ES-I3 (cell line): ENCODE measurements at regions not wholly inside any gene's neighbourhood (a gene's known extent, or its start where the extent isn't known, plus 50 kb on each side); places are given as distances from the start of the nearest gene placed in this dataset.

ENCODE experiments used
- H3K36me3 ChIP-seq: 2 replicates; pipeline ENCODE4 v1.6.1; 2013; ENCODE audit warnings: mild to moderate bottlenecking, low read length, control low read depth, moderate library complexity; ENCODE audit not compliant: insufficient read depth
- H3K4me1 ChIP-seq: 2 replicates; pipeline ENCODE4 v1.6.1; 2013; ENCODE audit warnings: mild to moderate bottlenecking, control low read depth, low read length; ENCODE audit not compliant: insufficient read depth
- H3K9ac ChIP-seq: 2 replicates; pipeline ENCODE4 v1.6.1; 2013; ENCODE audit warnings: low read depth, mild to moderate bottlenecking, low read length, moderate library complexity
- H3K9me3 ChIP-seq: 2 replicates; pipeline ENCODE4 v1.6.1; 2013; ENCODE audit warnings: mild to moderate bottlenecking, low read length, moderate library complexity; ENCODE audit not compliant: control insufficient read depth, insufficient read depth

DNA sequence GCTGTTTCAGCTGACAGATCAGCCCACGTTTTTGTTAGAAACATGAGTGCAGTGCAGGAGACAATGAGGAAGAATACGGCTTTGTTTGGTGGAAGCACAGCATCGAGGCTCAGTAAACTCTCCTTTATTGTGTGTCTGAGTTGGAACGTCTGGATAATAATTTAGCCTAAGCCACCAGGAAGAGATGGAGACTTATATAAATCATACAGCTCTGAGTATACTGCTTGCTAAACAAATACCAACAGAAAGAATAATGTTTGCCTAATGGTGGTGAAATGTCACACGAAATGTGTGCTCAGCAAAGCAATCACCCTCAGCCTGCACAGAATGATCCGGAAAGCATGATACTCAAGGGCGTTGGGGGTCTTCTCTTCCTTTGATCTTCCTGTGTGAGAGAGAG, 664.1 kb upstream of the ADARB2 start:
- H3K36me3 ChIP-seq, result no peaks in the 10 kb centered on the region
- H3K9me3 ChIP-seq, result no peaks in the 10 kb centered on the region
- H3K9ac ChIP-seq, result no peak overlapping the region
- H3K4me1 ChIP-seq, result no peaks in the 10 kb centered on the region

DNA sequence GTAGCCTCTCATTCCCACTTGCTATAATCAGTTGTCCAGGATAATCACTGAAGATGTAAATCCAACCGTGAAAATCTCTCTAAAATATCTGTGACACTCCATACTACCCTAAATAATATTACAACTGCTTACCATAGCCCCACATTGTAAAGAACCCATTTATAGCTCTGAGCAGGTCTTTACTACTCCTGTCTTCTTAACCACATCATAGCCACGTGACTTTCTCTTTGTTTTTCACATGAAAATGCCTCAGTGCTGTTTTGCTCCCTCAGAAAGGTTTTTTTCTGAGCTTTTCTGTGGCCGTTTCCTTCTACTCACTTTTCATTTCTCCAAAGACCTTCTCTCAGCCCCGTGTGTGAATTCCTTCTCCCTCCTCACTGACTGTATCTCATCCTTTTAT, 662.2 kb upstream of the ADARB2 start:
- no peak overlapping the region for H3K9ac ChIP-seq
- H3K36me3 ChIP-seq, result no peaks in the 10 kb centered on the region
- no peaks in the 10 kb centered on the region for H3K4me1 ChIP-seq
- no peaks in the 10 kb centered on the region for H3K9me3 ChIP-seq

DNA sequence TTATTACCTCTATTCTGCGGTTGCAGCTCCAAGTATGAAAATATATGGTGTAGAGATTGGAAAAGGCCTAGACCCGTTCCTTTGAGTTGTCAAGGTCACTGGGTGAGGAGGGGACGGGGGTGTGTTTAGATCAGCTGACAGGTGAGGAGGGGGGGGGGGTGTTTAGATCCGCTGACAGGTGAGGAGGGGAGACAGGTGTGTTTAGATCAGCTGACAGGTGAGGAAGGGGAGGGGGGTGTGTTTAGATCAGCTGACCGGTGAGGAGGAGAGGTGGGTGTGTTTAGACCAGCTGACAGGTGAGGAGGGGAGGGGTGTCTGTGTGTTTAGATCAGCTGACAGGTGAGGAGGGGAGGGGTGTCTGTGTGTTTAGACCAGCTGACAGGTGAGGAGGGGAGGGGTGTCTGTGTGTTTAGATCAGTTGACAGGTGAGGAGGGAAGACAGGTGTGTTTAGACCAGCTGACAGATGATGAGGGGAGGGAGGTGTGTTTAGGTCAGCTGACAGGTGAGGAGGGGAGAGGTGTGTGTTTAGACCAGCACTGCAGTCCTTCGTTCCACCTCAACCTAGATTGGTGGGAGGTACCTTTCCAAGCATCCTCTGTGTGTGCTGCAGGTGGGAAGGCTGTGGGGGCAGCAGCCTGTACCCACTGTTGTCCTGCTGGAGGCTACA, 655.0 kb upstream of the ADARB2 start:
- H3K9me3 ChIP-seq, result no peaks in the 10 kb centered on the region
- H3K36me3 ChIP-seq, result no peaks in the 10 kb centered on the region
- H3K9ac ChIP-seq, result no peak overlapping the region
- no peaks in the 10 kb centered on the region for H3K4me1 ChIP-seq

GRCh38 chr10:2387672-2388071, 650.3 kb upstream of the ADARB2 start:
- no peak overlapping the region for H3K9ac ChIP-seq
- no peaks in the 10 kb centered on the region for H3K36me3 ChIP-seq
- no peaks in the 10 kb centered on the region for H3K4me1 ChIP-seq
- H3K9me3 ChIP-seq, result no peaks in the 10 kb centered on the region; the same call in 1 of the 2 replicates

DNA sequence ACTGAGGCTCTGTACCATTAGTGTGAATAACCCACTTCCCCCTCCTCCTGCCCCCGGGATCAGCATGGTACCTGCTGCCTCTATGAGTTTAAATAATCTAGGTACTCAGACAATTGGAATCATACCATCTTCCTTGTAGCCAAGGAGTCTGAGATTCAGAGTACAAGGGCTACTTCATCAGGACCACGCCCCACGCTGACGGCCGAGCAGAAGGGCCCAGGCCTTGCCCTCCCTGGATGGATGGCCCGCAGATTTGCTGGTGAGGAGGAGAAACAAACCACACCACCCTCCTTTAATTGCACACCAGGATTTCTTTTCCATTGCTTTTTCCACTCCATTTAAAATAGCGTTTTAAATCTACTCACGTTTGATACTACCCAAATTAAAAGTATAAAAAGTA, 649.9 kb upstream of the ADARB2 start:
- no peak overlapping the region for H3K9ac ChIP-seq
- H3K4me1 ChIP-seq, result no peaks in the 10 kb centered on the region
- no peaks in the 10 kb centered on the region for H3K36me3 ChIP-seq
- no peaks in the 10 kb centered on the region; the same call in 1 of the 2 replicates for H3K9me3 ChIP-seq

GRCh38 chr10:2380218-2380617, 642.9 kb upstream of the ADARB2 start:
- no peaks in the 10 kb centered on the region for H3K4me1 ChIP-seq
- H3K9ac ChIP-seq, result no peak overlapping the region
- no peaks in the 10 kb centered on the region for H3K36me3 ChIP-seq
- no peaks in the 10 kb centered on the region; the same call in 1 of the 2 replicates for H3K9me3 ChIP-seq

DNA sequence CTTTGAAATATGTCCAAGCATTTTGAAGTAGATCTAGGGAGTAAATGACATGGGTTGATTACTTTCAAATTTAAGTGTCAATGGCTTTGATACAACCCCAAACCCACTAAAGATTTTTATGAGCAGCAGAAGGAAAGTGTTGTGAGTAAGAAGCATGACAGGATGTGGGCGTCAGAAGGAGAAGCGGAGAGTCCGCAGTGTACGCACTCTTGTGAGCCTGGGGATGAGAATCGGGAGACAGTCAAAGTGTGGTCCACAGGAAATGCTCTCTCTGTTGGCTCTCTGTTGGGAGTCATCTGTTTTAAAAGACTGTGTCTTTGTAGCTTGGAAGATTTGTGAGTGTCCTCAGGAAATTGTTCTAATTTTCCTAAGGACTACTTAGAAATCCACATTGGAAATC, 629.8 kb upstream of the ADARB2 start:
- no peak overlapping the region for H3K9ac ChIP-seq
- H3K4me1 ChIP-seq, result no peaks in the 10 kb centered on the region
- no peaks in the 10 kb centered on the region for H3K36me3 ChIP-seq
- H3K9me3 ChIP-seq, result no peaks in the 10 kb centered on the region

GRCh38 chr10:2366264-2366931, 629.1 kb upstream of the ADARB2 start:
- no peaks in the 10 kb centered on the region for H3K36me3 ChIP-seq
- no peak overlapping the region for H3K9ac ChIP-seq
- H3K9me3 ChIP-seq, result no peaks in the 10 kb centered on the region
- H3K4me1 ChIP-seq, result no peaks in the 10 kb centered on the region

DNA sequence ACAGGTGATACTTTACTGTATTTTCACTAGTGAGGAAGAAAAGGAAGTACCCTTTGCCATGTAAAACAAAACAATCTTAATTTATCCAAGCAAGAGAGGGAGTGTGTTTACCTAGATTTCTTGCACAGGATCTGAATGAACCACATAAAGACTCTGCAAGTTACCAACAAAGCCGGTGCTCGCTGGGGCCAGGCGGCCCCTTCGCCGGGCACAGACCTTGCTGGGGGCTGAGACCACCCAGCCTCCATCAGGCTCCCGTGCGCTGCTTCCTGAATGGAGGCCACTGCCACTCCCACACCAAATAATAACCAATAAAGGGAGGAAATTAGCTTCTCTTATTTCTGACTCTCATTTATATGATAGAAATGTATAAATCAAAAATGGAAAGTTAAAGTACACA, 625.0 kb upstream of the ADARB2 start:
- no peak overlapping the region for H3K9ac ChIP-seq
- H3K36me3 ChIP-seq, result no peaks in the 10 kb centered on the region

GRCh38 chr10:2358586-2358985, 621.3 kb upstream of the ADARB2 start:
- Histone ChIP-seq H3K36me3 (no peaks in the 10 kb centered on the region), H3K4me1 (no peaks in the 10 kb centered on the region), H3K9me3 (no peaks in the 10 kb centered on the region), H3K9ac (no peak overlapping the region)

More for the DNA sequence above, 625.0 kb upstream of the ADARB2 start:
- Histone ChIP-seq H3K4me1 (no peaks in the 10 kb centered on the region), H3K9me3 (no peaks in the 10 kb centered on the region)

DNA sequence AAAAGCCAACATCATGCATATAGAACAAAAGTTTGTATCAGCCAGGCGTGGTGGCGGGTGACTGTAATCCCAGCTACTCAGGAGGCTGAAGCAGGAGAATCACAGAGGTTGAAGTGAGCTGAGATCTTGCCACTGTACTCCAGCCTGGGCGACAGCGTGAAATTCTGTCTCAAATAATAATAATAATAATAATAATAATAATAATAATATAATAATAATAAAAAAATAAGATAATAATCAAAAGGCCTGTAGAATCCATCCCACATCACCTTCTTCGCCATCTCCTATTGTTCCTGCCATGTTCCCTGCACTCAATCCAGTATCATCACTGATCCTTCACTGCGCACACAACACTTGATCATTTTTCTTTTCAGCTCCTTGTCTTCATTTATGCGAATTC, 619.3 kb upstream of the ADARB2 start:
- Histone ChIP-seq H3K9ac (no peak overlapping the region), H3K36me3 (no peaks in the 10 kb centered on the region), H3K4me1 (no peaks in the 10 kb centered on the region), H3K9me3 (no peaks in the 10 kb centered on the region)

DNA sequence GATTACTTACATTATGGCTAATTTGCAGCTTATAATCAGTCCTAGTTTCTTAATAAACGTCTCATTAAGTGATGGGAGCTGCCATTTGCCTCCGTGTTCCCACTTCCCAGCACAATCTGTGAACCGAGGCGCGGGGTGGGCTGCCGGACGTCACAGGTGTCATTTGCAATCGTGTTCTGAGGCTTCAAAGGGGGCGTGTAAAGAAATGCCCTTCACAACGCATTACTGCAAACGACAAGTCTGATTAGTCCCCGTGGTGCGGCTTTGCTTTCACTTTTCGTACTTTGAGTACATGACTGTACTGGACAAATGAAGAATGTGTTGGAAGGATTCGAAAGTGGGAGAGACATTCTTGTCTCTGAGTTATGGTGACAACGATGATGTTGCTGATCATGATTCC, 614.2 kb upstream of the ADARB2 start:
- H3K9ac ChIP-seq, result no peak overlapping the region
- no peaks in the 10 kb centered on the region for H3K4me1 ChIP-seq
- no peaks in the 10 kb centered on the region for H3K9me3 ChIP-seq
- H3K36me3 ChIP-seq, result no peaks in the 10 kb centered on the region

DNA sequence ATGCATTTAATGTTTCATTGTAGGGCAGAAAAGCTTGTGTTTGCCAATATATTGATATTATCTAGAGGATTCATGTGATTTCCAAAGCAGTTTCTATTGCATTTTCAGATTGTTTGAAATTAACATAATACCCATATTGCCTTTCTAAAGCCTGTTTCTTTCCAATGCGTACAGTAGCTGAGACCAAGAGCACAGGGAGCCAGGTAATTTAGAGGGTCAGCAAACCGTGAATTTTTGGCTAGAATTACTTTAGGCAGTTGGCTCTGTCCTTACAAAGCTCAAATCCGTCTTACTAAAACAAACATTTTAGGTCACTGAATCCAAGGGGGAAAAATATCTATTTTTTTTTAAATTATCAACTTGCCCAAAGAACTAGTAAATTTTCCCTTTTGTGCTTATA, 604.9 kb upstream of the ADARB2 start:
- H3K9me3 ChIP-seq, result no peaks in the 10 kb centered on the region
- no peaks in the 10 kb centered on the region for H3K36me3 ChIP-seq
- no peaks in the 10 kb centered on the region for H3K4me1 ChIP-seq

DNA sequence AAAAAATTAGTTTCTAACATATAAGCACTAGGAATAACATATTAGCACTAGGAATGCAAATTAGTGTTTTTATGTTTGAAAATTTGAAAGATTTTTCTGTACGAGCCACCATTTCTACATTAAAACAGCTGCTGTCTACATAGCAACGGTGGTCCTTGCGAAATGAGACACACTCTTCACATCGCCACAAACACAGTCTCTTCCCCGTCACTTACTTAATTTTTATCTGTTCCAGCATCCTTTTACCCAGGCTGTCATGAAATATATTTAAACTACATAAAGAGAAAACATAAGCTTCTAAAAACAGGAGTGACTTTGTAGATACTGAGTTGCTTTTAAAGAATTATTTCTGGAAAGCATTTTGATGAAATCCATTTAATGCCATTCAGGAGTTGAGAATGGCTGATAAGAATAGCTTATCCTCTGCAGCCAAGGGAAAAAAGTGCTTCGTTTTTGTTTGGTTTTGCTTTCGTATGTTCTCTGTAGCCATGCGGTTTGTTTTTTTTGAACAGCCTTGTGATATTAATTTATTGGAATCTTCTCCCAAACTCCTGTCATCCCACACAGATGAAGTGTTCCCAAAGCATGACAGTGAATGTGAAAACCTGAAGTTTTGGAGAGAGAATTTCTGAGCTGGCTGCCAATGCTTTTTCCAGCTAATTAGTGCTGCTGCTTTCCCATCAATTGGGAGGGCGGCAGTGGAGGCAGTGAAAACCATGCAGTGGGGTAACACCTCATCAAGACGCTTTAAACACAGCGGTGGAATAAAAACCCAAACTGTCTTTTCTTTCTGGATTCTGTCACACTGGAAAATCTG, 603.7 kb upstream of the ADARB2 start:
- Histone ChIP-seq H3K9me3 (no peaks in the 10 kb centered on the region), H3K36me3 (no peaks in the 10 kb centered on the region), H3K4me1 (no peaks in the 10 kb centered on the region), H3K9ac (no peak overlapping the region)

More for the DNA sequence above, 604.9 kb upstream of the ADARB2 start:
- H3K9ac ChIP-seq, result no peak overlapping the region

- no peaks in the 10 kb centered on the region for H3K36me3 ChIP-seq
- H3K9me3 ChIP-seq, result no peaks in the 10 kb centered on the region
- no peaks in the 10 kb centered on the region for H3K4me1 ChIP-seq
- no peak overlapping the region for H3K9ac ChIP-seq
These were observed 598.3 kb upstream of the ADARB2 start for GRCh38 chr10:2335626-2336025.
